SK-N-SH (cell line): ENCODE measurements at regions not wholly inside any gene's neighbourhood (a gene's known extent, or its start where the extent isn't known, plus 50 kb on each side); places are given as distances from the start of the nearest gene placed in this dataset.

Experiments used
- CTCF ChIA-PET: fragments of 300-600, 350-600 bp; formaldehyde crosslinking; extraction: SDS; loops from one replicate; lab custom pipeline; 2021; lab: Yijun Ruan, JAX
- POLR2A ChIA-PET: fragments of 350-600 bp; sonication (Branson Sonifier 250); formaldehyde crosslinking; extraction: SDS; loops from one replicate; lab custom pipeline; 2020; ENCODE audit warnings: antibody characterized with exemption, inconsistent platforms; lab: Yijun Ruan, JAX
- DNase-seq: peaks from one replicate; pipeline ENCODE4 v3.0.0; 2012
- H2AFZ ChIP-seq: fragments of 200-600 bp; sonication (generic); 2 replicates; pipeline ENCODE4 v1.8.1; 2016; ENCODE audit warnings: antibody characterized with exemption, mild to moderate bottlenecking, low read depth
- H3F3A ChIP-seq: fragments of 200-600 bp; sonication (generic); replicated peaks from 2 replicates; pipeline ENCODE3; 2016; ENCODE audit warnings: antibody characterized with exemption, mild to moderate bottlenecking; ENCODE audit not compliant: insufficient read depth
- H3K27ac ChIP-seq, 2 experiments: fragments of 200-500 bp in 1 of 2; fragments of 200-600 bp in 1 of 2; sonication (Bioruptor generic) in 1 of 2; sonication (generic), shearing (Covaris generic) in 1 of 2; 2 replicates each; pipeline versions ENCODE4 v1.5.1 to v1.6.1; 2014 to 2016; ENCODE audit warnings: low read depth in 2 of 2, inconsistent platforms in 1 of 2, low read length in 1 of 2, mild to moderate bottlenecking in 1 of 2, mixed read lengths in 1 of 2
- H3K27me3 ChIP-seq: fragments of 200-600 bp; sonication (generic), shearing (Covaris generic); 2 replicates; pipeline ENCODE4 v1.6.1; 2016; ENCODE audit warnings: mixed run types; ENCODE audit not compliant: insufficient read depth
- H3K36me3 ChIP-seq, 2 experiments: fragments of 200-500 bp in 1 of 2; fragments of 200-600 bp in 1 of 2; sonication (Bioruptor generic) in 1 of 2; sonication (generic) in 1 of 2; replicated peaks in 1 of 2; 2 replicates each; pipeline versions ENCODE3 to v1.5.1; 2014 to 2016; ENCODE audit warnings: low read length in 1 of 2, mild to moderate bottlenecking in 1 of 2; ENCODE audit not compliant: insufficient read depth in 2 of 2, control insufficient read depth in 1 of 2
- H3K4me1 ChIP-seq, 2 experiments: fragments of 200-500 bp in 1 of 2; fragments of 200-600 bp in 1 of 2; sonication (Bioruptor generic) in 1 of 2; sonication (generic), shearing (Covaris generic) in 1 of 2; 2 replicates each; pipeline versions ENCODE4 v1.5.1 to v1.6.1; 2014 to 2016; ENCODE audit warnings: low read depth in 1 of 2, low read length in 1 of 2, mixed run types in 1 of 2; ENCODE audit not compliant: insufficient read depth in 2 of 2, control insufficient read depth in 1 of 2
- H3K4me2 ChIP-seq: fragments of 200-600 bp; sonication (generic), shearing (Covaris generic); 2 replicates; pipeline ENCODE4 v1.6.1; 2017; ENCODE audit warnings: mixed run types
- H3K4me3 ChIP-seq, 2 experiments: fragments of 200-500 bp in 1 of 2; fragments of 200-600 bp in 1 of 2; sonication (Bioruptor generic) in 1 of 2; sonication (generic), shearing (Covaris generic) in 1 of 2; 2 replicates each; pipeline versions ENCODE4 v1.5.1 to v1.8.1; 2014 to 2016; ENCODE audit warnings: low read depth in 2 of 2, inconsistent platforms in 1 of 2, low read length in 1 of 2, mild to moderate bottlenecking in 1 of 2, mixed read lengths in 1 of 2, moderate library complexity in 1 of 2
- H3K79me2 ChIP-seq: fragments of 200-600 bp; sonication (generic); 2 replicates; pipeline ENCODE4 v1.8.1; 2017; ENCODE audit warnings: mild to moderate bottlenecking; ENCODE audit not compliant: insufficient read depth
- H3K9ac ChIP-seq: fragments of 200-600 bp; sonication (generic); 2 replicates; pipeline ENCODE4 v1.6.1; 2017; ENCODE audit warnings: mixed run types
- H3K9me2 ChIP-seq: fragments of 200-600 bp; sonication (generic); 2 replicates; pipeline ENCODE4 v1.6.1; 2017; ENCODE audit warnings: mixed run types
- H3K9me3 ChIP-seq: fragments of 200-600 bp; sonication (generic); 2 replicates; pipeline ENCODE4 v1.6.1; 2017; ENCODE audit warnings: mixed run types, mild to moderate bottlenecking, moderate library complexity
- H4K20me1 ChIP-seq: fragments of 200-600 bp; sonication (generic); 2 replicates; pipeline ENCODE4 v1.6.1; 2017; ENCODE audit warnings: mild to moderate bottlenecking, mixed run types; ENCODE audit not compliant: insufficient read depth
- CHD2 ChIP-seq: fragments of 150-350 bp; IDR thresholded peaks from 2 replicates; pipeline ENCODE4 v1.6.1; 2018; ENCODE audit warnings: low read length; ENCODE audit not compliant: partially characterized antibody
- ELF1 ChIP-seq: IDR thresholded peaks from 2 replicates; pipeline ENCODE4 v1.4.0; 2012
- FOXJ3 ChIP-seq: sonication (generic); formaldehyde crosslinking; IDR thresholded peaks from 2 replicates; pipeline ENCODE4 v1.5.1; 2020; ENCODE audit warnings: mild to moderate bottlenecking, missing genetic modification reagents
- MAX ChIP-seq: IDR thresholded peaks from 2 replicates; pipeline ENCODE4 v1.4.0; 2012; ENCODE audit warnings: low read depth
- MXI1 ChIP-seq: IDR thresholded peaks from 2 replicates; pipeline ENCODE4 v1.6.1; 2012; ENCODE audit warnings: mild to moderate bottlenecking, low read depth, low read length, improper control_type of control experiment
- PBX3 ChIP-seq: IDR thresholded peaks from 2 replicates; pipeline ENCODE4; 2012
- RCOR1 ChIP-seq: fragments of 150-350 bp; IDR thresholded peaks from 2 replicates; pipeline ENCODE4 v1.6.1; 2017; ENCODE audit warnings: antibody characterized with exemption, low read length
- SMC3 ChIP-seq: IDR thresholded peaks from 2 replicates; pipeline ENCODE4 v1.6.1; 2012; ENCODE audit warnings: low read depth, low read length, improper control_type of control experiment
- USF1 ChIP-seq: IDR thresholded peaks from 2 replicates; pipeline ENCODE4 v1.4.0; 2012; ENCODE audit warnings: low read depth, borderline replicate concordance
- YY1 ChIP-seq: IDR thresholded peaks from 2 replicates; pipeline ENCODE4 v1.4.0; 2012; ENCODE audit warnings: low read depth, mild to moderate bottlenecking
- WGBS: methylation state at CpG from one replicate; pipeline ENCODE4 v1.1.6; 2017; ENCODE audit warnings: low lambda C conversion rate; 5-methylcytosine and 5-hydroxymethylcytosine counted together
- TF ChIP-seq, protein P1 (sequence below): IDR thresholded peaks from 2 replicates; pipeline ENCODE4 v1.6.1; 2012; ENCODE audit warnings: mild to moderate bottlenecking, low read depth, low read length, moderate library complexity
- TF ChIP-seq, protein P2 (sequence below): fragments of 200-600 bp; sonication (generic); IDR thresholded peaks from 2 replicates; pipeline ENCODE4 v1.6.1; 2017; ENCODE audit warnings: antibody characterized with exemption, mild to moderate bottlenecking, moderate library complexity

DNA sequence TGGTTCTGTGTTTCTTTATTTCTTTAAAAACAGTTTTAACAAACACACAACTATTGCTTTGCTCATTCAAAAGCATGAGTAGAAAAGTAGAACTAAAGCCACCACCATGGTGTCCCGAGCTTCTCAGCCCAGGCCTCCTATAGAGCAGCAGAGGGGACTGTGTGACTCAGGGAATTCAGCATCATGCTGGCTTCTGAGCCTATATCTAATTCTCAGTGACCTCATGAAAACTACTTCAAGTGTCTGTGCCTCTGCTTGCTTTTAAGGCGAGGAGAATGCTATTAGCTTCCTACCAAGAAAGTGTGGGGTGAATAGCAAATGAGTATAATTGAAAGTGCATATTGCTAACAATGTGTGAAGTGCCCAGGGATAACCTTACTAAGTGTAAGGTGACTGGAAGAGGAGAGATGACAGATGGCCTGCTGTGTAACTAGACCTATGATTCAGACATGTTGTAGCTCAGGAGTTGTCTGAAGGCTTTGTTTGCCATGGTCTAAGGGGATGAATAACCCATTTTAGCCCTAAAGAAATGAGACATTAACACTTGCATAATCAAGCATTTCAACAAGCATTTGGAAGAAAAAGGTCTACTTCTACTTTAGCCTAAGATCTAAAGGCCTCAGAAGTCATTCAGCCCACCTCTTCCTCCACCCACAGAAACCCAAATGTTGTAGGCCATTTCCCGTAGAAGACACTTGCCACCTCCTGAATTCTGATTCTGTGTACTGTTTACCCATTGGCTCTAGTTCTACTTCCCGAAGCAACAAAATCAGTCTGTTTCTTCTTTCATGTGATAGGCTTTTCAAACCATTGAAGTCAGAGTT, 121.5 kb upstream of the ARG1 start:
- H4K20me1 ChIP-seq = no peaks in the 10 kb centered on the region
- no peak overlapping the region for H3K4me3 ChIP-seq
- WGBS = 25% methylated on average over 4 of the region's 4 CpGs
- no peak for TF ChIP-seq RCOR1
- no peak for TF ChIP-seq MAX
- POLR2A ChIA-PET = no interaction called here
- H3K9ac ChIP-seq = no peak overlapping the region
- no peaks in the 10 kb centered on the region for H3K79me2 ChIP-seq
- no peaks in the 10 kb centered on the region for H3K9me3 ChIP-seq
- no peaks in the 10 kb centered on the region for H3K4me1 ChIP-seq
- CTCF ChIA-PET = no interaction called here
- H3K27ac ChIP-seq = no peak overlapping the region
- no peaks in the 10 kb centered on the region for H3F3A ChIP-seq
- H3K27me3 ChIP-seq = no peaks in the 10 kb centered on the region
- H3K9me2 ChIP-seq = no peaks in the 10 kb centered on the region
- no peak for DNase-seq
- no peaks in the 10 kb centered on the region for H3K36me3 ChIP-seq
- no peak overlapping the region for H3K4me2 ChIP-seq
- H2AFZ ChIP-seq = no peak overlapping the region

GRCh38 chr6:131453803-131454202, 119.2 kb upstream of the ARG1 start:
- Histone ChIP-seq H3K4me3 (no peak overlapping the region), H3K36me3 (no peaks in the 10 kb centered on the region), H3F3A (no peaks in the 10 kb centered on the region), H3K9ac (no peak overlapping the region), H3K27me3 (no peaks in the 10 kb centered on the region), H3K4me1 (no peaks in the 10 kb centered on the region), H3K9me2 (no peaks in the 10 kb centered on the region), H2AFZ (no peak overlapping the region), H3K27ac (no peak overlapping the region), H4K20me1 (no peaks in the 10 kb centered on the region), H3K9me3 (no peaks in the 10 kb centered on the region), H3K79me2 (no peaks in the 10 kb centered on the region), H3K4me2 (no peak overlapping the region)
- no peak for DNase-seq
- CTCF ChIA-PET = no interaction called here
- POLR2A ChIA-PET = no interaction called here
- TF ChIP-seq PBX3 (no peak), MAX (no peak), SMC3 (no peak), MXI1 (no peak), YY1 (no peak)
- 0% methylated on average over 2 of the region's 2 CpGs for WGBS

- Histone ChIP-seq H3K4me2 (no peak overlapping the region), H3K4me3 (no peak overlapping the region), H2AFZ (no peak overlapping the region), H3F3A (no peaks in the 10 kb centered on the region), H3K79me2 (no peaks in the 10 kb centered on the region), H4K20me1 (no peaks in the 10 kb centered on the region), H3K9me2 (no peaks in the 10 kb centered on the region), H3K27me3 (no peaks in the 10 kb centered on the region), H3K36me3 (no peaks in the 10 kb centered on the region), H3K9ac (no peak overlapping the region), H3K4me1 (no peaks in the 10 kb centered on the region; a peak in 1 of 4 replicates), H3K27ac (no peak overlapping the region), H3K9me3 (no peaks in the 10 kb centered on the region)
- no peak for DNase-seq
- 9% methylated on average over 5 of the region's 5 CpGs for WGBS
- POLR2A ChIA-PET = no interaction called here
- CTCF ChIA-PET = interaction anchor here (1.2 kb wide), 2 partner anchors 26 to 150 kb away, joined by 3 read pairs; no protein-coding TSS in a partner anchor
- TF ChIP-seq, protein P1, sequence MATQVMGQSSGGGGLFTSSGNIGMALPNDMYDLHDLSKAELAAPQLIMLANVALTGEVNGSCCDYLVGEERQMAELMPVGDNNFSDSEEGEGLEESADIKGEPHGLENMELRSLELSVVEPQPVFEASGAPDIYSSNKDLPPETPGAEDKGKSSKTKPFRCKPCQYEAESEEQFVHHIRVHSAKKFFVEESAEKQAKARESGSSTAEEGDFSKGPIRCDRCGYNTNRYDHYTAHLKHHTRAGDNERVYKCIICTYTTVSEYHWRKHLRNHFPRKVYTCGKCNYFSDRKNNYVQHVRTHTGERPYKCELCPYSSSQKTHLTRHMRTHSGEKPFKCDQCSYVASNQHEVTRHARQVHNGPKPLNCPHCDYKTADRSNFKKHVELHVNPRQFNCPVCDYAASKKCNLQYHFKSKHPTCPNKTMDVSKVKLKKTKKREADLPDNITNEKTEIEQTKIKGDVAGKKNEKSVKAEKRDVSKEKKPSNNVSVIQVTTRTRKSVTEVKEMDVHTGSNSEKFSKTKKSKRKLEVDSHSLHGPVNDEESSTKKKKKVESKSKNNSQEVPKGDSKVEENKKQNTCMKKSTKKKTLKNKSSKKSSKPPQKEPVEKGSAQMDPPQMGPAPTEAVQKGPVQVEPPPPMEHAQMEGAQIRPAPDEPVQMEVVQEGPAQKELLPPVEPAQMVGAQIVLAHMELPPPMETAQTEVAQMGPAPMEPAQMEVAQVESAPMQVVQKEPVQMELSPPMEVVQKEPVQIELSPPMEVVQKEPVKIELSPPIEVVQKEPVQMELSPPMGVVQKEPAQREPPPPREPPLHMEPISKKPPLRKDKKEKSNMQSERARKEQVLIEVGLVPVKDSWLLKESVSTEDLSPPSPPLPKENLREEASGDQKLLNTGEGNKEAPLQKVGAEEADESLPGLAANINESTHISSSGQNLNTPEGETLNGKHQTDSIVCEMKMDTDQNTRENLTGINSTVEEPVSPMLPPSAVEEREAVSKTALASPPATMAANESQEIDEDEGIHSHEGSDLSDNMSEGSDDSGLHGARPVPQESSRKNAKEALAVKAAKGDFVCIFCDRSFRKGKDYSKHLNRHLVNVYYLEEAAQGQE = no peak
- TF ChIP-seq USF1 (no peak), FOXJ3 (CRISPR knock-in tag) (no peak), MXI1 (no peak), RCOR1 (no peak), CHD2 (no peak), ELF1 (no peak), YY1 (no peak)
- TF ChIP-seq, protein P2, sequence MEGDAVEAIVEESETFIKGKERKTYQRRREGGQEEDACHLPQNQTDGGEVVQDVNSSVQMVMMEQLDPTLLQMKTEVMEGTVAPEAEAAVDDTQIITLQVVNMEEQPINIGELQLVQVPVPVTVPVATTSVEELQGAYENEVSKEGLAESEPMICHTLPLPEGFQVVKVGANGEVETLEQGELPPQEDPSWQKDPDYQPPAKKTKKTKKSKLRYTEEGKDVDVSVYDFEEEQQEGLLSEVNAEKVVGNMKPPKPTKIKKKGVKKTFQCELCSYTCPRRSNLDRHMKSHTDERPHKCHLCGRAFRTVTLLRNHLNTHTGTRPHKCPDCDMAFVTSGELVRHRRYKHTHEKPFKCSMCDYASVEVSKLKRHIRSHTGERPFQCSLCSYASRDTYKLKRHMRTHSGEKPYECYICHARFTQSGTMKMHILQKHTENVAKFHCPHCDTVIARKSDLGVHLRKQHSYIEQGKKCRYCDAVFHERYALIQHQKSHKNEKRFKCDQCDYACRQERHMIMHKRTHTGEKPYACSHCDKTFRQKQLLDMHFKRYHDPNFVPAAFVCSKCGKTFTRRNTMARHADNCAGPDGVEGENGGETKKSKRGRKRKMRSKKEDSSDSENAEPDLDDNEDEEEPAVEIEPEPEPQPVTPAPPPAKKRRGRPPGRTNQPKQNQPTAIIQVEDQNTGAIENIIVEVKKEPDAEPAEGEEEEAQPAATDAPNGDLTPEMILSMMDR = no peak
Observed at GRCh38 chr6:131456565-131456964, 116.5 kb upstream of the ARG1 start.
